HCT116 (cell line): ENCODE measurements at regions not wholly inside any gene's neighbourhood (a gene's known extent, or its start where the extent isn't known, plus 50 kb on each side); places are given as distances from the start of the nearest gene placed in this dataset.

ENCODE experiments used
- CTCF ChIP-seq, 3 experiments: fragments of 200-600 bp in 1 of 3; sonication (generic) in 1 of 3; IDR thresholded peaks in 2 of 3; conservative IDR thresholded peaks in 1 of 3; 2 replicates each; pipeline ENCODE4 v1.5.1; 2012 to 2017; ENCODE audit warnings: low read depth in 2 of 3, low read length in 2 of 3, antibody characterized with exemption in 1 of 3, borderline replicate concordance in 1 of 3, control low read depth in 1 of 3, mild to moderate bottlenecking in 1 of 3, mixed read lengths in 1 of 3, mixed run types in 1 of 3, moderate library complexity in 1 of 3; ENCODE audit not compliant: insufficient read depth in 1 of 3
- EZH2 ChIP-seq: fragments of 200-600 bp; sonication (generic); IDR thresholded peaks from 2 replicates; pipeline ENCODE4 v1.6.1; 2017; ENCODE audit warnings: antibody characterized with exemption, mixed run types
- POLR2A ChIP-seq: IDR thresholded peaks from 2 replicates; pipeline ENCODE4 v1.7.0; 2011; ENCODE audit warnings: borderline replicate concordance; ENCODE audit not compliant: insufficient read depth, insufficient read length; ENCODE audit errors: extremely low read depth
- ZNF274 ChIP-seq: fragments of 200-500 bp; sonication (Bioruptor generic); IDR thresholded peaks from 2 replicates; pipeline ENCODE4 v1.6.1; 2014; ENCODE audit warnings: mild to moderate bottlenecking, low read depth, low read length, inconsistent platforms

- TF ChIP-seq EZH2 (no peak), CTCF (IDR thresholded peaks at IDR 0.05 in 2 of 3, conservative IDR thresholded peaks at IDR 0.05 in 1 of 3; ENCODE audit: borderline replicate concordance in 1 of 3, insufficient read depth in 1 of 3, low read depth in 2 of 3, low read length in 2 of 3) (no peak), POLR2A (no peak), ZNF274 (no peak)
Measured at GRCh38 chr6:147078602-147079001, 125.6 kb upstream of the STXBP5 start.
